HCT116 (cell line): ENCODE measurements at regions not wholly inside any gene's neighbourhood (a gene's known extent, or its start where the extent isn't known, plus 50 kb on each side); places are given as distances from the start of the nearest gene placed in this dataset.

Experiments
- CEBPB ChIP-seq: IDR thresholded peaks from 2 replicates; pipeline ENCODE4 v1.6.1; 2012; ENCODE audit warnings: low read depth
- EGR1 ChIP-seq: IDR thresholded peaks from 2 replicates; pipeline ENCODE4 v1.6.1; 2012; ENCODE audit warnings: low read depth
- EZH2 ChIP-seq: fragments of 200-600 bp; sonication (generic); IDR thresholded peaks from 2 replicates; pipeline ENCODE4 v1.6.1; 2017; ENCODE audit warnings: antibody characterized with exemption, mixed run types
- EZH2phosphoT487 ChIP-seq: fragments of 200-600 bp; IDR thresholded peaks from 2 replicates; pipeline ENCODE4 v1.6.1; 2018; ENCODE audit warnings: antibody characterized with exemption, borderline replicate concordance
- POLR2A ChIP-seq: IDR thresholded peaks from 2 replicates; pipeline ENCODE4 v1.7.0; 2011; ENCODE audit warnings: borderline replicate concordance; ENCODE audit not compliant: insufficient read depth, insufficient read length; ENCODE audit errors: extremely low read depth
- POLR2AphosphoS5 ChIP-seq: IDR thresholded peaks from 2 replicates; pipeline ENCODE4 v1.6.1; 2011; ENCODE audit warnings: mild to moderate bottlenecking, low read depth, low read length, moderate library complexity
- SIN3A ChIP-seq: IDR thresholded peaks from 2 replicates; pipeline ENCODE4 v1.6.1; 2012; ENCODE audit warnings: low read depth
- TF ChIP-seq, protein P1 (sequence below): IDR thresholded peaks from 2 replicates; pipeline ENCODE4 v1.6.1; 2011; ENCODE audit warnings: mild to moderate bottlenecking, low read length, moderate library complexity; ENCODE audit not compliant: insufficient replicate concordance; ENCODE audit errors: extremely low read depth
- TF ChIP-seq, protein P2 (sequence below): IDR thresholded peaks from 2 replicates; pipeline ENCODE4 v1.6.1; 2012
- TF ChIP-seq, protein P3 (sequence below), 3 experiments: fragments of 200-600 bp in 1 of 3; sonication (generic) in 1 of 3; IDR thresholded peaks in 2 of 3; conservative IDR thresholded peaks in 1 of 3; 2 replicates each; pipeline ENCODE4 v1.5.1; 2012 to 2017; ENCODE audit warnings: low read depth in 2 of 3, low read length in 2 of 3, antibody characterized with exemption in 1 of 3, borderline replicate concordance in 1 of 3, control low read depth in 1 of 3, mild to moderate bottlenecking in 1 of 3, mixed read lengths in 1 of 3, mixed run types in 1 of 3, moderate library complexity in 1 of 3; ENCODE audit not compliant: insufficient read depth in 1 of 3
- TF ChIP-seq, protein P4 (sequence below): IDR thresholded peaks from 2 replicates; pipeline ENCODE4 v1.6.1; 2012

DNA sequence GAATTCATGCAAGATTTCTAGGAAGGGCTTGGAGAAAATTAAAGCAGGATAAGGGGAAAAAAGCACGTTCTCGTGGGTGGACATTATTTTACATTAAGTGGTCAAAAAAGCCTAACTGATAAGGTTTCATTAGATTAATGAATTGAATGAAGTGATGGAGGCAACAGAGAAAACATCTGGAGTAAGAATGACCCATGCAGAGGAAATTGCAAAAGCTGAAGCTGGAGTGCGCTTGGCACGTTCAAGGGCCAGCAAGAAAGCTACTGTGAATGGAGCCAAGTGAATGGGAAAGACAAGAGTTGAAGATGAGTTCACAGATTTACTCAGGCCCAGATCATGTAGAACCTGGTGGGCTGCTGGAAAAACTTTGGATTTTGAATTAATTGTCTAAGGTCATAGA lies 777.9 kb downstream of the DACH1 start:
- TF ChIP-seq POLR2A: no peak
- no peak for TF ChIP-seq SIN3A
- no peak for TF ChIP-seq EGR1
- TF ChIP-seq, protein P1, sequence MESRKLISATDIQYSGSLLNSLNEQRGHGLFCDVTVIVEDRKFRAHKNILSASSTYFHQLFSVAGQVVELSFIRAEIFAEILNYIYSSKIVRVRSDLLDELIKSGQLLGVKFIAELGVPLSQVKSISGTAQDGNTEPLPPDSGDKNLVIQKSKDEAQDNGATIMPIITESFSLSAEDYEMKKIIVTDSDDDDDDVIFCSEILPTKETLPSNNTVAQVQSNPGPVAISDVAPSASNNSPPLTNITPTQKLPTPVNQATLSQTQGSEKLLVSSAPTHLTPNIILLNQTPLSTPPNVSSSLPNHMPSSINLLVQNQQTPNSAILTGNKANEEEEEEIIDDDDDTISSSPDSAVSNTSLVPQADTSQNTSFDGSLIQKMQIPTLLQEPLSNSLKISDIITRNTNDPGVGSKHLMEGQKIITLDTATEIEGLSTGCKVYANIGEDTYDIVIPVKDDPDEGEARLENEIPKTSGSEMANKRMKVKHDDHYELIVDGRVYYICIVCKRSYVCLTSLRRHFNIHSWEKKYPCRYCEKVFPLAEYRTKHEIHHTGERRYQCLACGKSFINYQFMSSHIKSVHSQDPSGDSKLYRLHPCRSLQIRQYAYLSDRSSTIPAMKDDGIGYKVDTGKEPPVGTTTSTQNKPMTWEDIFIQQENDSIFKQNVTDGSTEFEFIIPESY: no peak
- TF ChIP-seq EZH2: no peak
- TF ChIP-seq, protein P2, sequence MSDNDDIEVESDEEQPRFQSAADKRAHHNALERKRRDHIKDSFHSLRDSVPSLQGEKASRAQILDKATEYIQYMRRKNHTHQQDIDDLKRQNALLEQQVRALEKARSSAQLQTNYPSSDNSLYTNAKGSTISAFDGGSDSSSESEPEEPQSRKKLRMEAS: no peak
- no peak for TF ChIP-seq POLR2AphosphoS5
- TF ChIP-seq, protein P3, sequence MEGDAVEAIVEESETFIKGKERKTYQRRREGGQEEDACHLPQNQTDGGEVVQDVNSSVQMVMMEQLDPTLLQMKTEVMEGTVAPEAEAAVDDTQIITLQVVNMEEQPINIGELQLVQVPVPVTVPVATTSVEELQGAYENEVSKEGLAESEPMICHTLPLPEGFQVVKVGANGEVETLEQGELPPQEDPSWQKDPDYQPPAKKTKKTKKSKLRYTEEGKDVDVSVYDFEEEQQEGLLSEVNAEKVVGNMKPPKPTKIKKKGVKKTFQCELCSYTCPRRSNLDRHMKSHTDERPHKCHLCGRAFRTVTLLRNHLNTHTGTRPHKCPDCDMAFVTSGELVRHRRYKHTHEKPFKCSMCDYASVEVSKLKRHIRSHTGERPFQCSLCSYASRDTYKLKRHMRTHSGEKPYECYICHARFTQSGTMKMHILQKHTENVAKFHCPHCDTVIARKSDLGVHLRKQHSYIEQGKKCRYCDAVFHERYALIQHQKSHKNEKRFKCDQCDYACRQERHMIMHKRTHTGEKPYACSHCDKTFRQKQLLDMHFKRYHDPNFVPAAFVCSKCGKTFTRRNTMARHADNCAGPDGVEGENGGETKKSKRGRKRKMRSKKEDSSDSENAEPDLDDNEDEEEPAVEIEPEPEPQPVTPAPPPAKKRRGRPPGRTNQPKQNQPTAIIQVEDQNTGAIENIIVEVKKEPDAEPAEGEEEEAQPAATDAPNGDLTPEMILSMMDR (IDR thresholded peaks at IDR 0.05 in 2 of 3, conservative IDR thresholded peaks at IDR 0.05 in 1 of 3; ENCODE audit: borderline replicate concordance in 1 of 3, insufficient read depth in 1 of 3, low read depth in 2 of 3, low read length in 2 of 3): no peak
- no peak for TF ChIP-seq CEBPB
- TF ChIP-seq, protein P4, sequence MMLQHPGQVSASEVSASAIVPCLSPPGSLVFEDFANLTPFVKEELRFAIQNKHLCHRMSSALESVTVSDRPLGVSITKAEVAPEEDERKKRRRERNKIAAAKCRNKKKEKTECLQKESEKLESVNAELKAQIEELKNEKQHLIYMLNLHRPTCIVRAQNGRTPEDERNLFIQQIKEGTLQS: no peak
- TF ChIP-seq EZH2phosphoT487: no peak
